ENCODE measurements at regions not wholly inside any gene's neighbourhood (a gene's known extent, or its start where the extent isn't known, plus 50 kb on each side); places are given as distances from the start of the nearest gene placed in this dataset.

DNA sequence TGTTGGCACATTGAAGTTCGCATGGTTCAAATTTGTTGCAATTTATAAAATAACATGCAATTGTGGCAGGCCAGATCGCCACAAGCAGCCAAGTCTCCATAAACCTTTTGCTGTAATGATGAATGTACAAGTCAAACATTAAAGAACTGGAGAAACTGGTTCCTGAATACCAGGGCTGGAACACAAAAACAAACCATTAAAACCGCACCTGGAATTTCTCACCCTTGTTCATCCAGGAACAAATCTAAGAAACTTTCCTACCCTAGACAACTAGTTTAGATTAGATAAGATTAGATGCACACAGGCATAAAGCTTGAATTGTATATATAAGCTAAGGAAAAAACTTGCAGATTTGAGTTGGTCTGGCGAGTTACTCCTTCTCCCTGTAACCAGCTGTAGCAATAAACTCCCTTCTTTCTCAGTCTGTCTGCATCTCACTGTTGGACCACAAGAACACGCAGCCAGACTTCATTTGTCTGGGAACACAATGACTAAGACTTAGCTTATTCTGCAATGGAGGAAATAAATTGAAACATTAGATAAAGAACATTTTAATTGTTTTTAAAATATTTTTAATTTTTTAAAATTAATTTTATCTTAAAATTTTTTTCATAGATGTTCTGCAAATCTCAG is 1835.5 kb upstream of the LRRTM1 start:
- Histone ChIP-seq H3K4me3 (no peak overlapping the region), H3K4me1 (no peaks in the 10 kb centered on the region), H3K9ac (ENCODE audit: low read depth in 2 of 2, low read length in 2 of 2) (no peak overlapping the region), H3K36me3 (no peaks in the 10 kb centered on the region), H3K27ac (peak overlapping the region; percentile 64), H3K27me3 (no peaks in the 10 kb centered on the region), H3K9me3 (no peaks in the 10 kb centered on the region)
- DNase-seq, result peak; percentile 48
- TF ChIP-seq, protein P1, sequence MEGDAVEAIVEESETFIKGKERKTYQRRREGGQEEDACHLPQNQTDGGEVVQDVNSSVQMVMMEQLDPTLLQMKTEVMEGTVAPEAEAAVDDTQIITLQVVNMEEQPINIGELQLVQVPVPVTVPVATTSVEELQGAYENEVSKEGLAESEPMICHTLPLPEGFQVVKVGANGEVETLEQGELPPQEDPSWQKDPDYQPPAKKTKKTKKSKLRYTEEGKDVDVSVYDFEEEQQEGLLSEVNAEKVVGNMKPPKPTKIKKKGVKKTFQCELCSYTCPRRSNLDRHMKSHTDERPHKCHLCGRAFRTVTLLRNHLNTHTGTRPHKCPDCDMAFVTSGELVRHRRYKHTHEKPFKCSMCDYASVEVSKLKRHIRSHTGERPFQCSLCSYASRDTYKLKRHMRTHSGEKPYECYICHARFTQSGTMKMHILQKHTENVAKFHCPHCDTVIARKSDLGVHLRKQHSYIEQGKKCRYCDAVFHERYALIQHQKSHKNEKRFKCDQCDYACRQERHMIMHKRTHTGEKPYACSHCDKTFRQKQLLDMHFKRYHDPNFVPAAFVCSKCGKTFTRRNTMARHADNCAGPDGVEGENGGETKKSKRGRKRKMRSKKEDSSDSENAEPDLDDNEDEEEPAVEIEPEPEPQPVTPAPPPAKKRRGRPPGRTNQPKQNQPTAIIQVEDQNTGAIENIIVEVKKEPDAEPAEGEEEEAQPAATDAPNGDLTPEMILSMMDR (IDR thresholded peaks at IDR 0.05), result no peak
- intact Hi-C loops (cut with DNase I), result no loop called here

DNA sequence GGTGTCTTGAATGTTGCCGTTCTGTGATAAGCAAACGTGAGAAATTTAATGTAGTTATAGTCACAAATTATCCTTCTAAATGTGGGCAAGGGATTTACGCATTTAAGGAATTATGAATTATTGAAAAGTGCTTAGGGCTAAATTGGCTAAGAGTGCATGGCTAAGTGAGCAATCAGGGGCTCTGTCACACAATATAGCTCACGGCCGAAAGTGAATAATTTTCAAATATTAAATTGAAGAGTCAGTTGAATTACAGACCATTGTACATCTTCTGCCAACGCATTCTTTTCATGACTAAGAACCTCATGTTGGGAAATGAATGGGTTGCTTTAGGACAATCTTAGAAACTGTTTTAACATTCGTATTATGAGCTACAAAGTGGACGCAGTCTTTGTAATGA is 1832.9 kb upstream of the LRRTM1 start:
- Histone ChIP-seq H3K4me3 (no peak overlapping the region), H3K27me3 (no peaks in the 10 kb centered on the region), H3K4me1 (no peaks in the 10 kb centered on the region), H3K27ac (no peak overlapping the region), H3K9me3 (no peaks in the 10 kb centered on the region), H3K36me3 (no peaks in the 10 kb centered on the region), H3K9ac (ENCODE audit: low read depth in 2 of 2, low read length in 2 of 2) (no peak overlapping the region)
- intact Hi-C loops (cut with DNase I), result no loop called here
- no peak for DNase-seq
- TF ChIP-seq, protein P1 (IDR thresholded peaks at IDR 0.05), result no peak

DNA sequence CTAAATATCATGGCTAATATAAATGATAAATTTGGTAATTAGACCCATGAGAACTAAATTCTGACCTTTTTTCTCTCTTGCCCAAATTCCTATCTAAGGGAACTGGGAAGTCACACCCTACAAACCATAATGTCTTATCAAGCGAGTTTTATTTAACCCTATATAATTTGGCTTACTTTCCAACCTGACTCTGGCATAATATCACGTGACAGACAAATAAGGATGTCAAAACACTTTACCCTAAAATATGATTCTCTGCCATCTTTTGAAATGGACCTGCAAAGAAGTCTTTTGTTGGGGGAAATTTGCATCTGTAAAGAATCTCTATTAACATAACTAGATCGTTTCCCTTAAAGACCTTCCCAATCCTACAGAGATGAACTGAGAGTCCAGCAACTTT is 1823.5 kb upstream of the LRRTM1 start:
- TF ChIP-seq, protein P1 (IDR thresholded peaks at IDR 0.05), result no peak
- Histone ChIP-seq H3K36me3 (no peaks in the 10 kb centered on the region), H3K27me3 (no peaks in the 10 kb centered on the region), H3K9me3 (no peaks in the 10 kb centered on the region), H3K27ac (no peak overlapping the region), H3K9ac (ENCODE audit: low read depth in 2 of 2, low read length in 2 of 2) (no peak overlapping the region), H3K4me1 (no peaks in the 10 kb centered on the region), H3K4me3 (no peak overlapping the region)
- intact Hi-C loops (cut with DNase I), result no loop called here
- DNase-seq, result no peak

DNA sequence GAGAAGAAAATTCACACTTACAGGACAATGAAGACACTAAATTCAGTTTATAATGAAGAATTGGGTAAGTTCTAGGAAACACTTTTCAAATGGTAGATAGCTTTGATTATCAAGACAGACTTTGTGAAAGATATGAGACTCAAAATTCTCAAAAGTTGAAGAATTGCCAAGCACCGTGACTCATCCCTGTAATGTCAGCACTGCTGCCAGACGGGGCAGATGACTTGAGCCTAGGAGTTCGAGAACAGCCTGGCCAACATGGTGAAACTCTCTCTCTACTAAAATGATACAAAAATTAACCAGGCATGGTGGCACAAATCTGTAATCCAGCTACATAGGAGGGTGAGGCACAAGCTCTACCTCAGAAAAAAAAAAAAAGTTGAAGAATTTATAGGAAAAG is 1820.1 kb upstream of the LRRTM1 start:
- H3K4me3 ChIP-seq, result no peak overlapping the region
- H3K27me3 ChIP-seq, result no peaks in the 10 kb centered on the region
- no peak overlapping the region for H3K9ac ChIP-seq (ENCODE audit: low read depth in 2 of 2, low read length in 2 of 2)
- TF ChIP-seq, protein P1 (IDR thresholded peaks at IDR 0.05), result no peak
- no peak for DNase-seq
- no peaks in the 10 kb centered on the region for H3K4me1 ChIP-seq
- H3K27ac ChIP-seq, result no peak overlapping the region
- H3K36me3 ChIP-seq, result no peaks in the 10 kb centered on the region
- no peaks in the 10 kb centered on the region for H3K9me3 ChIP-seq
- intact Hi-C loops (cut with DNase I), result no loop called here

DNA sequence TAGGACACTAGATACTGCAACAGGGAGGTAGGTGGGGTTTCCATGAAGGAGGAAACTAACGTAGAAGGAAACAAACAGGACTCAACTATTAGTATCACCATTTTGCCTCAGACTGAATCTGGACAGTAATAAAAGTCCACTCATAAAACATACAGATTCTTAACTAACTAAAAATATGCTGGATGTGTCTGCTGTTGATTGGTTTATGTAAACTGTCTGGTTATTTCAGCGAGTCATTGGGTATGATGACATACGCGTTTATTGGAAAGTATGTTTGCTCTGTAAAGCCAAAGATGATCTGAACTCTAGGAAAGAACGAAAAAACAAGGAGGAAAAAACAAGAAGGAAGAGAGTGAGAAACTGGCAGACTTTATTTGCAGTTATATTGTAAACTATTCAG is 1816.1 kb upstream of the LRRTM1 start:
- no peak for DNase-seq
- TF ChIP-seq, protein P1 (IDR thresholded peaks at IDR 0.05), result no peak
- intact Hi-C loops (cut with DNase I), result no loop called here

More for the DNA sequence above, 1816.1 kb upstream of the LRRTM1 start:
- Histone ChIP-seq H3K9ac (ENCODE audit: low read depth in 2 of 2, low read length in 2 of 2) (peak overlapping the region in 1 of 2 donors; percentile 22), H3K4me3 (no peak overlapping the region), H3K36me3 (no peaks in the 10 kb centered on the region), H3K27ac (peak overlapping the region; percentile 82), H3K4me1 (no peaks in the 10 kb centered on the region), H3K27me3 (no peaks in the 10 kb centered on the region), H3K9me3 (no peaks in the 10 kb centered on the region)
